GM12873 (cell line): ENCODE measurements at regions not wholly inside any gene's neighbourhood (a gene's known extent, or its start where the extent isn't known, plus 50 kb on each side); places are given as distances from the start of the nearest gene placed in this dataset.

Experiments
- CTCF ChIP-seq: IDR thresholded peaks from 2 replicates; pipeline ENCODE4 v1.5.1; 2012; ENCODE audit warnings: low read depth, mild to moderate bottlenecking, moderate library complexity, low read length, control low read depth; ENCODE audit not compliant: insufficient read depth; ENCODE audit errors: missing control alignments

GRCh38 chr2:41410011-41410410 lies 637.8 kb upstream of the PKDCC start:
- no peak for TF ChIP-seq CTCF

GRCh38 chr2:41413813-41414485 lies 633.9 kb upstream of the PKDCC start:
- no peak for TF ChIP-seq CTCF

GRCh38 chr2:41414486-41415230 lies 633.2 kb upstream of the PKDCC start:
- peak; percentile 71 for TF ChIP-seq CTCF

GRCh38 chr2:41417511-41417910 lies 630.3 kb upstream of the PKDCC start:
- TF ChIP-seq CTCF, result no peak

GRCh38 chr2:41420219-41420618 lies 627.6 kb upstream of the PKDCC start:
- no peak for TF ChIP-seq CTCF

GRCh38 chr2:41420872-41421271 lies 626.9 kb upstream of the PKDCC start:
- no peak for TF ChIP-seq CTCF

- no peak for TF ChIP-seq CTCF
These were observed 616.1 kb upstream of the PKDCC start for GRCh38 chr2:41431756-41432155.
